GM13976 (cell line): ENCODE measurements at regions not wholly inside any gene's neighbourhood (a gene's known extent, or its start where the extent isn't known, plus 50 kb on each side); places are given as distances from the start of the nearest gene placed in this dataset.

Experiments
- DNase-seq: peaks from one replicate; pipeline ENCODE4 v3.0.0; 2012; ENCODE audit warnings: low spot score
- CTCF ChIP-seq: IDR thresholded peaks from 2 replicates; pipeline ENCODE4 v1.5.1; 2012; ENCODE audit warnings: borderline replicate concordance, mild to moderate bottlenecking; ENCODE audit not compliant: insufficient read depth; ENCODE audit errors: extremely low read depth, missing control alignments, control extremely low read depth
- in situ Hi-C: fragments of 300-500 bp; cut with MboI; formaldehyde crosslinking; loops from one replicate; pipeline ENCODE4 v1.12.0; 2022; ENCODE audit warnings: low sequenced_read_pairs, mixed read lengths, inconsistent platforms; ENCODE audit not compliant: unreplicated experiment

- in situ Hi-C loops, result no loop called here
- no peak for DNase-seq
- no peak for TF ChIP-seq CTCF
Observed at GRCh38 chr1:59132295-59132694, 164.6 kb upstream of the FGGY start.

- no peak for DNase-seq
- in situ Hi-C loops, result no loop called here
- TF ChIP-seq CTCF, result no peak
Observed at GRCh38 chr1:59133997-59134396, 162.9 kb upstream of the FGGY start.

- no peak for TF ChIP-seq CTCF
- DNase-seq, result no peak
- in situ Hi-C loops, result no loop called here
Observed at GRCh38 chr1:59135761-59136255, 161.1 kb upstream of the FGGY start.

- no peak for TF ChIP-seq CTCF
- DNase-seq, result no peak
- in situ Hi-C loops, result no loop called here
Observed at GRCh38 chr1:59136541-59137275, 160.2 kb upstream of the FGGY start.

GRCh38 chr1:59137276-59137615, 159.6 kb upstream of the FGGY start:
- in situ Hi-C loops, result no loop called here
- TF ChIP-seq CTCF, result no peak
- DNase-seq, result no peak

GRCh38 chr1:59137968-59138367, 158.9 kb upstream of the FGGY start:
- DNase-seq, result no peak
- TF ChIP-seq CTCF, result no peak
- in situ Hi-C loops, result no loop called here
